Breast epithelium (tissue), 4 donors: ENCODE measurements at regions not wholly inside any gene's neighbourhood (a gene's known extent, or its start where the extent isn't known, plus 50 kb on each side); places are given as distances from the start of the nearest gene placed in this dataset.

Experiments
- DNase-seq, 2 donors: peaks; one replicate each; pipeline ENCODE4 v3.0.0-alpha.2; 2019; ENCODE audit warnings: low spot score in 2 of 2
- H3K27ac ChIP-seq, 2 donors: fragments of 200-600 bp; sonication (generic) in 1 of 2; one replicate each; pipeline ENCODE4 v1.5.1; 2016 to 2019; ENCODE audit warnings: mild to moderate bottlenecking in 1 of 2
- H3K27me3 ChIP-seq, 2 donors: fragments of 200-600 bp; sonication (generic) in 1 of 2; one replicate each; pipeline versions ENCODE4 v1.5.1 to v1.6.0; 2017 to 2019; ENCODE audit warnings: control low read depth in 1 of 2, mild to moderate bottlenecking in 1 of 2
- H3K36me3 ChIP-seq: fragments of 200-600 bp; one replicate; pipeline ENCODE4 v1.5.1; 2019
- H3K4me1 ChIP-seq, 2 donors: fragments of 200-600 bp; sonication (generic); one replicate each; pipeline ENCODE4 v1.5.1; 2016 to 2019; ENCODE audit warnings: control low read depth in 1 of 2
- H3K4me3 ChIP-seq, 3 donors: fragments of 200-600 bp; sonication (generic); 1 replicate in 2 of 3; 2 replicates in 1 of 3; pipeline ENCODE4 v1.5.1; 2016 to 2019; ENCODE audit warnings: mild to moderate bottlenecking in 3 of 3, moderate library complexity in 2 of 3
- H3K9me3 ChIP-seq, 2 donors: fragments of 200-600 bp; sonication (generic) in 1 of 2; one replicate each; pipeline ENCODE4 v1.5.1; 2016 to 2019; ENCODE audit warnings: control low read depth in 1 of 2
- CTCF ChIP-seq, 3 donors: fragments of 450-650 bp; IDR thresholded peaks; one replicate each; pipeline ENCODE4 v1.5.1; 2016 to 2017; ENCODE audit warnings: antibody characterized with exemption in 3 of 3, mild to moderate bottlenecking in 3 of 3, moderate library complexity in 3 of 3
- POLR2A ChIP-seq: fragments of 450-650 bp; IDR thresholded peaks from one replicate; pipeline ENCODE4 v1.6.1; 2016; ENCODE audit warnings: antibody characterized with exemption, mild to moderate bottlenecking, moderate library complexity
- POLR2AphosphoS5 ChIP-seq, 3 donors: sonication (generic); formaldehyde crosslinking; IDR thresholded peaks; one replicate each; pipeline ENCODE4 v1.6.1; 2017; ENCODE audit warnings: antibody characterized with exemption in 3 of 3
- intact Hi-C: fragments of 100-400 bp; cut with DNase I; formaldehyde crosslinking; loops from one replicate; pipeline ENCODE4 v1.15.1; 2023; ENCODE audit warnings: low total_unique reads

GRCh38 chr17:12584727-12585126 lies 81.0 kb upstream of the MYOCD start:
- Histone ChIP-seq H3K4me3 (no peak overlapping the region), H3K27ac (no peak overlapping the region), H3K9me3 (peaks cover 0 to 8% of the 10 kb centered on the region in 2 donors), H3K27me3 (no peaks in the 10 kb centered on the region), H3K36me3 (no peaks in the 10 kb centered on the region), H3K4me1 (no peaks in the 10 kb centered on the region)
- intact Hi-C loops = no loop called here
- TF ChIP-seq CTCF (IDR thresholded peaks at IDR 0.05) (no peak), POLR2AphosphoS5 (IDR thresholded peaks at IDR 0.05) (no peak), POLR2A (no peak)
- DNase-seq = no peak

- no peaks in the 10 kb centered on the region for H3K4me1 ChIP-seq
- no peaks in the 10 kb centered on the region for H3K9me3 ChIP-seq
- no peaks in the 10 kb centered on the region for H3K36me3 ChIP-seq
- intact Hi-C loops = no loop called here
- H3K27ac ChIP-seq = no peak overlapping the region
- H3K27me3 ChIP-seq = no peaks in the 10 kb centered on the region
- no peak for DNase-seq
- no peak for TF ChIP-seq POLR2A
- H3K4me3 ChIP-seq = no peak overlapping the region
These were observed 77.2 kb upstream of the MYOCD start for GRCh38 chr17:12588531-12588930.

- H3K27me3 ChIP-seq = no peaks in the 10 kb centered on the region
- H3K36me3 ChIP-seq = no peaks in the 10 kb centered on the region
- intact Hi-C loops = no loop called here
- DNase-seq = no peak
- H3K9me3 ChIP-seq = no peaks in the 10 kb centered on the region
- no peak overlapping the region for H3K4me3 ChIP-seq
- H3K27ac ChIP-seq = no peak overlapping the region
- no peak for TF ChIP-seq POLR2AphosphoS5 (IDR thresholded peaks at IDR 0.05)
- no peak for TF ChIP-seq POLR2A
- TF ChIP-seq CTCF (IDR thresholded peaks at IDR 0.05) = no peak
- no peaks in the 10 kb centered on the region for H3K4me1 ChIP-seq
These were observed 75.3 kb upstream of the MYOCD start for GRCh38 chr17:12590417-12590816.

GRCh38 chr17:12591021-12591735 lies 74.5 kb upstream of the MYOCD start:
- TF ChIP-seq POLR2AphosphoS5 (IDR thresholded peaks at IDR 0.05) = no peak
- no peak for TF ChIP-seq CTCF (IDR thresholded peaks at IDR 0.05)
- no peak for TF ChIP-seq POLR2A
- no peaks in the 10 kb centered on the region for H3K36me3 ChIP-seq
- no peak overlapping the region for H3K27ac ChIP-seq
- H3K27me3 ChIP-seq = no peaks in the 10 kb centered on the region
- intact Hi-C loops = no loop called here
- H3K4me3 ChIP-seq = no peak overlapping the region
- no peaks in the 10 kb centered on the region for H3K9me3 ChIP-seq
- H3K4me1 ChIP-seq = no peaks in the 10 kb centered on the region
- no peak for DNase-seq

GRCh38 chr17:12592941-12593340 lies 72.7 kb upstream of the MYOCD start:
- Histone ChIP-seq H3K27me3 (no peaks in the 10 kb centered on the region), H3K27ac (no peak overlapping the region), H3K9me3 (no peaks in the 10 kb centered on the region), H3K36me3 (no peaks in the 10 kb centered on the region), H3K4me1 (no peaks in the 10 kb centered on the region), H3K4me3 (no peak overlapping the region)
- DNase-seq = no peak
- intact Hi-C loops = no loop called here
- TF ChIP-seq POLR2A (no peak), POLR2AphosphoS5 (IDR thresholded peaks at IDR 0.05) (no peak), CTCF (IDR thresholded peaks at IDR 0.05) (no peak)

GRCh38 chr17:12596961-12597360 lies 68.7 kb upstream of the MYOCD start:
- H3K27ac ChIP-seq = no peak overlapping the region
- H3K4me3 ChIP-seq = no peak overlapping the region
- intact Hi-C loops = no loop called here
- no peak for TF ChIP-seq POLR2A
- TF ChIP-seq POLR2AphosphoS5 (IDR thresholded peaks at IDR 0.05) = no peak
- TF ChIP-seq CTCF (IDR thresholded peaks at IDR 0.05) = no peak
- no peak for DNase-seq
- no peaks in the 10 kb centered on the region for H3K9me3 ChIP-seq
- H3K4me1 ChIP-seq = no peaks in the 10 kb centered on the region
- peaks cover 0 to under 1% of the 10 kb centered on the region in 2 donors for H3K27me3 ChIP-seq
- H3K36me3 ChIP-seq = no peaks in the 10 kb centered on the region
